WTC11 (cell line): ENCODE measurements at regions not wholly inside any gene's neighbourhood (a gene's known extent, or its start where the extent isn't known, plus 50 kb on each side); places are given as distances from the start of the nearest gene placed in this dataset.

ENCODE experiments used
- ATF1 ChIP-seq: sonication (generic); formaldehyde crosslinking; IDR thresholded peaks from 2 replicates; pipeline ENCODE4 v1.8.1; 2023; ENCODE audit warnings: mild to moderate bottlenecking, moderate library complexity, missing genetic modification reagents
- ATF6 ChIP-seq: sonication (generic); formaldehyde crosslinking; IDR thresholded peaks from 2 replicates; pipeline ENCODE4 v1.8.1; 2023; ENCODE audit warnings: mild to moderate bottlenecking, missing genetic modification reagents
- FOXJ3 ChIP-seq: sonication (generic); formaldehyde crosslinking; IDR thresholded peaks from 2 replicates; pipeline ENCODE4 v1.9.0; 2021; ENCODE audit warnings: missing genetic modification reagents, mild to moderate bottlenecking, borderline replicate concordance
- FOXK1 ChIP-seq: sonication (generic); formaldehyde crosslinking; IDR thresholded peaks from 2 replicates; pipeline ENCODE4 v1.8.0; 2022; ENCODE audit warnings: mild to moderate bottlenecking, moderate library complexity, missing genetic modification reagents
- JUN ChIP-seq: sonication (generic); formaldehyde crosslinking; IDR thresholded peaks from 2 replicates; pipeline ENCODE4 v1.8.0; 2023; ENCODE audit warnings: mild to moderate bottlenecking, missing genetic modification reagents
- NR3C1 ChIP-seq: sonication (generic); formaldehyde crosslinking; conservative IDR thresholded peaks from 2 replicates; pipeline ENCODE4 v1.8.1; 2023; ENCODE audit warnings: low read depth, mild to moderate bottlenecking, missing genetic modification reagents
- SMAD3 ChIP-seq: sonication (generic); formaldehyde crosslinking; IDR thresholded peaks from 2 replicates; pipeline ENCODE4 v1.8.0; 2022; ENCODE audit warnings: missing genetic modification reagents, mild to moderate bottlenecking, borderline replicate concordance
- SOX15 ChIP-seq: fragments of 250-450 bp; sonication (Bioruptor Pico); IDR thresholded peaks from 2 replicates; pipeline ENCODE4 v1.9.0; 2021; ENCODE audit warnings: mild to moderate bottlenecking
- TP53 ChIP-seq: sonication (generic); formaldehyde crosslinking; IDR thresholded peaks from 2 replicates; pipeline ENCODE4 v1.8.1; 2023; ENCODE audit warnings: mild to moderate bottlenecking, missing genetic modification reagents
- ZBTB21 ChIP-seq: sonication (generic); formaldehyde crosslinking; IDR thresholded peaks from 2 replicates; pipeline ENCODE4 v1.8.1; 2023; ENCODE audit warnings: mild to moderate bottlenecking, missing genetic modification reagents, borderline replicate concordance
- TF ChIP-seq, protein P1 (sequence below): sonication (generic); formaldehyde crosslinking; IDR thresholded peaks from 2 replicates; pipeline ENCODE4 v1.8.1; 2022; ENCODE audit warnings: low read depth, missing genetic modification reagents, borderline replicate concordance
- TF ChIP-seq, protein P2 (sequence below): fragments of 200-600 bp; IDR thresholded peaks from 2 replicates; pipeline ENCODE4 v1.8.0; 2022; ENCODE audit warnings: antibody characterized with exemption
- TF ChIP-seq, protein P3 (sequence below): sonication (generic); formaldehyde crosslinking; IDR thresholded peaks from 2 replicates; pipeline ENCODE4 v1.8.1; 2023; ENCODE audit warnings: mild to moderate bottlenecking, missing genetic modification reagents, moderate library complexity

DNA sequence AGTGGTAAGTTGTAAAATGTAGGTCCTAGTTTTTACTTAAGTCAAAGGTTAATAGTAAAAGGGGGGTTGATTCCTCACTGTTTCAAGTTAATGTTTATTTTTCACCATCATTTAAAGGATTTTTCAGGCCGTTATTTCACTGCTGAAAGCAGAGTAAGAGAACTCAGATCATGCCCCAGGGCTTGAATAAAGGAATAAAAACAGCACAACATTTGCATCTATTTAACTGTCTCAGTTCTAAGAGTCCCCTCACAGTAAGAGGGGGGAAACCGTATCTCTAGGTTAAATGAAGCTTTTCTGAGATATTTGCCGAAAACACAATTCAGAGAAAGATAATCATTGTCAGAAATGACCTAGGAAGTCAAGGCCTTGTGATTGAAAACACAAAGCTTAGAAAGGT is 138.2 kb upstream of the KCTD1 start:
- TF ChIP-seq, protein P1, sequence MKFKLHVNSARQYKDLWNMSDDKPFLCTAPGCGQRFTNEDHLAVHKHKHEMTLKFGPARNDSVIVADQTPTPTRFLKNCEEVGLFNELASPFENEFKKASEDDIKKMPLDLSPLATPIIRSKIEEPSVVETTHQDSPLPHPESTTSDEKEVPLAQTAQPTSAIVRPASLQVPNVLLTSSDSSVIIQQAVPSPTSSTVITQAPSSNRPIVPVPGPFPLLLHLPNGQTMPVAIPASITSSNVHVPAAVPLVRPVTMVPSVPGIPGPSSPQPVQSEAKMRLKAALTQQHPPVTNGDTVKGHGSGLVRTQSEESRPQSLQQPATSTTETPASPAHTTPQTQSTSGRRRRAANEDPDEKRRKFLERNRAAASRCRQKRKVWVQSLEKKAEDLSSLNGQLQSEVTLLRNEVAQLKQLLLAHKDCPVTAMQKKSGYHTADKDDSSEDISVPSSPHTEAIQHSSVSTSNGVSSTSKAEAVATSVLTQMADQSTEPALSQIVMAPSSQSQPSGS (CRISPR knock-in tag) = no peak
- TF ChIP-seq ATF6 (CRISPR knock-in tag) (no peak), SMAD3 (CRISPR knock-in tag) (no peak), ZBTB21 (CRISPR knock-in tag) (no peak), JUN (no peak), FOXK1 (no peak), FOXJ3 (CRISPR knock-in tag) (no peak), SOX15 (CRISPR knock-in tag) (no peak), NR3C1 (CRISPR knock-in tag) (no peak), TP53 (CRISPR knock-in tag) (no peak), ATF1 (no peak)
- TF ChIP-seq, protein P2, sequence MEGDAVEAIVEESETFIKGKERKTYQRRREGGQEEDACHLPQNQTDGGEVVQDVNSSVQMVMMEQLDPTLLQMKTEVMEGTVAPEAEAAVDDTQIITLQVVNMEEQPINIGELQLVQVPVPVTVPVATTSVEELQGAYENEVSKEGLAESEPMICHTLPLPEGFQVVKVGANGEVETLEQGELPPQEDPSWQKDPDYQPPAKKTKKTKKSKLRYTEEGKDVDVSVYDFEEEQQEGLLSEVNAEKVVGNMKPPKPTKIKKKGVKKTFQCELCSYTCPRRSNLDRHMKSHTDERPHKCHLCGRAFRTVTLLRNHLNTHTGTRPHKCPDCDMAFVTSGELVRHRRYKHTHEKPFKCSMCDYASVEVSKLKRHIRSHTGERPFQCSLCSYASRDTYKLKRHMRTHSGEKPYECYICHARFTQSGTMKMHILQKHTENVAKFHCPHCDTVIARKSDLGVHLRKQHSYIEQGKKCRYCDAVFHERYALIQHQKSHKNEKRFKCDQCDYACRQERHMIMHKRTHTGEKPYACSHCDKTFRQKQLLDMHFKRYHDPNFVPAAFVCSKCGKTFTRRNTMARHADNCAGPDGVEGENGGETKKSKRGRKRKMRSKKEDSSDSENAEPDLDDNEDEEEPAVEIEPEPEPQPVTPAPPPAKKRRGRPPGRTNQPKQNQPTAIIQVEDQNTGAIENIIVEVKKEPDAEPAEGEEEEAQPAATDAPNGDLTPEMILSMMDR = no peak
- TF ChIP-seq, protein P3, sequence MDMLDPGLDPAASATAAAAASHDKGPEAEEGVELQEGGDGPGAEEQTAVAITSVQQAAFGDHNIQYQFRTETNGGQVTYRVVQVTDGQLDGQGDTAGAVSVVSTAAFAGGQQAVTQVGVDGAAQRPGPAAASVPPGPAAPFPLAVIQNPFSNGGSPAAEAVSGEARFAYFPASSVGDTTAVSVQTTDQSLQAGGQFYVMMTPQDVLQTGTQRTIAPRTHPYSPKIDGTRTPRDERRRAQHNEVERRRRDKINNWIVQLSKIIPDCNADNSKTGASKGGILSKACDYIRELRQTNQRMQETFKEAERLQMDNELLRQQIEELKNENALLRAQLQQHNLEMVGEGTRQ (CRISPR knock-in tag) = no peak
